Keratinocyte (primary cell): ENCODE measurements at regions not wholly inside any gene's neighbourhood (a gene's known extent, or its start where the extent isn't known, plus 50 kb on each side); places are given as distances from the start of the nearest gene placed in this dataset.

ENCODE experiments used
- CTCF ChIP-seq, 3 experiments: IDR thresholded peaks in 1 of 3; conservative IDR thresholded peaks in 1 of 3; optimal IDR thresholded peaks in 1 of 3; 2 replicates in 2 of 3; 3 replicates in 1 of 3; pipeline versions ENCODE3 to v1.5.1; 2011; ENCODE audit warnings: low read length in 3 of 3, mild to moderate bottlenecking in 3 of 3, moderate library complexity in 2 of 3, control low read depth in 1 of 3, inconsistent platforms in 1 of 3; ENCODE audit not compliant: insufficient read depth in 2 of 3; ENCODE audit errors: extremely low read depth in 1 of 3
- EZH2 ChIP-seq: IDR thresholded peaks from one replicate; pipeline ENCODE4 v1.6.1; 2012; ENCODE audit warnings: inconsistent platforms, mild to moderate bottlenecking, low read length, moderate library complexity

GRCh38 chr3:154893813-154894212, 186.3 kb upstream of the MME start:
- TF ChIP-seq CTCF (optimal IDR thresholded peaks at IDR 0.05 in 1 of 3, IDR thresholded peaks at IDR 0.05 in 1 of 3, conservative IDR thresholded peaks at IDR 0.05 in 1 of 3; ENCODE audit: extremely low read depth in 1 of 3, insufficient read depth in 2 of 3, low read length in 3 of 3) (no peak), EZH2 (no peak)
